ENCODE measurements at regions not wholly inside any gene's neighbourhood (a gene's known extent, or its start where the extent isn't known, plus 50 kb on each side); places are given as distances from the start of the nearest gene placed in this dataset.
A peak's percentile ranks its signal among the peaks of the same experiment; 100 is the strongest.
"Not testable (repeated sequence)": the region's sequence is repeated elsewhere in the genome, so short reads cannot be mapped to it uniquely, and the experiment has no call there.

GRCh38 chr14:101665478-101666078 lies 95.9 kb upstream of the PPP2R5C start:
- DNase-seq (ENCODE audit: low spot score): peak; percentile 12
- Mint-ChIP-seq H3K4me3 (no peak overlapping the region), H3K27me3 (ENCODE audit: low read depth) (peaks cover 42% of the 10 kb centered on the region), H3K4me1 (ENCODE audit: low read depth) (no peaks in the 10 kb centered on the region), H3K9me3 (peaks cover 16% of the 10 kb centered on the region), H3K27ac (no peak overlapping the region), H3K36me3 (ENCODE audit: low read depth) (peaks cover 2% of the 10 kb centered on the region)

GRCh38 chr14:101666264-101666663 lies 95.2 kb upstream of the PPP2R5C start:
- no peaks in the 10 kb centered on the region for H3K4me1 Mint-ChIP-seq (ENCODE audit: low read depth)
- no peak overlapping the region for H3K4me3 Mint-ChIP-seq
- no peak overlapping the region for H3K27ac Mint-ChIP-seq
- peaks cover 39% of the 10 kb centered on the region for H3K27me3 Mint-ChIP-seq (ENCODE audit: low read depth)
- peaks cover 16% of the 10 kb centered on the region for H3K9me3 Mint-ChIP-seq
- H3K36me3 Mint-ChIP-seq (ENCODE audit: low read depth): peaks cover 2% of the 10 kb centered on the region
- no peak for DNase-seq (ENCODE audit: low spot score)

GRCh38 chr14:101669629-101670028 lies 91.9 kb upstream of the PPP2R5C start:
- no peak overlapping the region for H3K4me3 Mint-ChIP-seq
- H3K4me1 Mint-ChIP-seq (ENCODE audit: low read depth): no peaks in the 10 kb centered on the region
- no peak overlapping the region for H3K27ac Mint-ChIP-seq
- peaks cover 23% of the 10 kb centered on the region for H3K9me3 Mint-ChIP-seq
- no peak for DNase-seq (ENCODE audit: low spot score)
- H3K36me3 Mint-ChIP-seq (ENCODE audit: low read depth): peaks cover 2% of the 10 kb centered on the region
- H3K27me3 Mint-ChIP-seq (ENCODE audit: low read depth): peaks cover 44% of the 10 kb centered on the region

- peaks cover 34% of the 10 kb centered on the region for H3K27me3 Mint-ChIP-seq (ENCODE audit: low read depth)
- H3K4me3 Mint-ChIP-seq: no peak overlapping the region
- peaks cover 23% of the 10 kb centered on the region for H3K9me3 Mint-ChIP-seq
- DNase-seq (ENCODE audit: low spot score): no peak
- H3K27ac Mint-ChIP-seq: no peak overlapping the region
- no peaks in the 10 kb centered on the region for H3K4me1 Mint-ChIP-seq (ENCODE audit: low read depth)
- peaks cover 2% of the 10 kb centered on the region for H3K36me3 Mint-ChIP-seq (ENCODE audit: low read depth)
Observed at GRCh38 chr14:101673873-101674272, 87.6 kb upstream of the PPP2R5C start.

GRCh38 chr14:101675835-101676234 lies 85.7 kb upstream of the PPP2R5C start:
- not testable (repeated sequence) for H3K36me3 Mint-ChIP-seq (ENCODE audit: low read depth); H3K4me3 Mint-ChIP-seq; H3K27ac Mint-ChIP-seq; H3K4me1 Mint-ChIP-seq (ENCODE audit: low read depth); DNase-seq (ENCODE audit: low spot score); H3K9me3 Mint-ChIP-seq
- H3K27me3 Mint-ChIP-seq (ENCODE audit: low read depth): peaks cover 23% of the 10 kb centered on the region

- not testable (repeated sequence) for H3K27ac Mint-ChIP-seq; H3K36me3 Mint-ChIP-seq (ENCODE audit: low read depth); H3K4me1 Mint-ChIP-seq (ENCODE audit: low read depth); H3K9me3 Mint-ChIP-seq; DNase-seq (ENCODE audit: low spot score); H3K4me3 Mint-ChIP-seq
- H3K27me3 Mint-ChIP-seq (ENCODE audit: low read depth): peaks cover 19% of the 10 kb centered on the region
Observed at GRCh38 chr14:101677912-101678327, 83.6 kb upstream of the PPP2R5C start.

GRCh38 chr14:101681795-101682194 lies 79.7 kb upstream of the PPP2R5C start:
- Mint-ChIP-seq H3K4me1 (ENCODE audit: low read depth) (no peaks in the 10 kb centered on the region), H3K27me3 (ENCODE audit: low read depth) (peaks cover 22% of the 10 kb centered on the region), H3K4me3 (no peak overlapping the region), H3K36me3 (ENCODE audit: low read depth) (no peaks in the 10 kb centered on the region), H3K27ac (no peak overlapping the region), H3K9me3 (no peaks in the 10 kb centered on the region)
- no peak for DNase-seq (ENCODE audit: low spot score)

- no peak overlapping the region for H3K27ac Mint-ChIP-seq
- no peak for DNase-seq (ENCODE audit: low spot score)
Observed at GRCh38 chr14:101683365-101683764, 78.1 kb upstream of the PPP2R5C start.

GRCh38 chr14:101687756-101688546 lies 73.6 kb upstream of the PPP2R5C start:
- Mint-ChIP-seq H3K9me3 (no peaks in the 10 kb centered on the region), H3K36me3 (ENCODE audit: low read depth) (no peaks in the 10 kb centered on the region), H3K4me3 (no peak overlapping the region), H3K27me3 (ENCODE audit: low read depth) (peaks cover 13% of the 10 kb centered on the region), H3K27ac (no peak overlapping the region), H3K4me1 (ENCODE audit: low read depth) (no peaks in the 10 kb centered on the region)
- no peak for DNase-seq (ENCODE audit: low spot score)

More at GRCh38 chr14:101683365-101683764, 78.1 kb upstream of the PPP2R5C start:
- H3K4me1 Mint-ChIP-seq (ENCODE audit: low read depth): no peaks in the 10 kb centered on the region
- no peaks in the 10 kb centered on the region for H3K9me3 Mint-ChIP-seq
- peaks cover 20% of the 10 kb centered on the region for H3K27me3 Mint-ChIP-seq (ENCODE audit: low read depth)
- H3K36me3 Mint-ChIP-seq (ENCODE audit: low read depth): no peaks in the 10 kb centered on the region
- no peak overlapping the region for H3K4me3 Mint-ChIP-seq

GRCh38 chr14:101689039-101689501 lies 72.4 kb upstream of the PPP2R5C start:
- no peaks in the 10 kb centered on the region for H3K36me3 Mint-ChIP-seq (ENCODE audit: low read depth)
- peaks cover 13% of the 10 kb centered on the region for H3K27me3 Mint-ChIP-seq (ENCODE audit: low read depth)
- H3K4me3 Mint-ChIP-seq: no peak overlapping the region
- H3K27ac Mint-ChIP-seq: no peak overlapping the region
- H3K4me1 Mint-ChIP-seq (ENCODE audit: low read depth): no peaks in the 10 kb centered on the region
- H3K9me3 Mint-ChIP-seq: no peaks in the 10 kb centered on the region
- DNase-seq (ENCODE audit: low spot score): no peak

GRCh38 chr14:101689966-101690365 lies 71.5 kb upstream of the PPP2R5C start:
- H3K4me3 Mint-ChIP-seq; H3K9me3 Mint-ChIP-seq; H3K4me1 Mint-ChIP-seq (ENCODE audit: low read depth); H3K36me3 Mint-ChIP-seq (ENCODE audit: low read depth); DNase-seq (ENCODE audit: low spot score); H3K27ac Mint-ChIP-seq: not testable (repeated sequence)
- peaks cover 11% of the 10 kb centered on the region for H3K27me3 Mint-ChIP-seq (ENCODE audit: low read depth)

GRCh38 chr14:101695659-101696058 lies 65.8 kb upstream of the PPP2R5C start:
- H3K9me3 Mint-ChIP-seq: peaks cover 17% of the 10 kb centered on the region
- H3K4me1 Mint-ChIP-seq (ENCODE audit: low read depth): no peaks in the 10 kb centered on the region
- no peak overlapping the region for H3K27ac Mint-ChIP-seq
- no peak for DNase-seq (ENCODE audit: low spot score)
- H3K4me3 Mint-ChIP-seq: no peak overlapping the region
- H3K36me3 Mint-ChIP-seq (ENCODE audit: low read depth): no peaks in the 10 kb centered on the region
- H3K27me3 Mint-ChIP-seq (ENCODE audit: low read depth): peaks cover 46% of the 10 kb centered on the region

- H3K36me3 Mint-ChIP-seq (ENCODE audit: low read depth): peaks cover 3% of the 10 kb centered on the region
- H3K27ac Mint-ChIP-seq: no peak overlapping the region
- peaks cover 41% of the 10 kb centered on the region for H3K27me3 Mint-ChIP-seq (ENCODE audit: low read depth)
- DNase-seq (ENCODE audit: low spot score): no peak
- H3K4me3 Mint-ChIP-seq: no peak overlapping the region
- H3K9me3 Mint-ChIP-seq: no peaks in the 10 kb centered on the region
- H3K4me1 Mint-ChIP-seq (ENCODE audit: low read depth): peaks cover 24% of the 10 kb centered on the region
Observed at GRCh38 chr14:101704140-101704539, 57.4 kb upstream of the PPP2R5C start.

GRCh38 chr14:101705733-101706508 lies 55.6 kb upstream of the PPP2R5C start:
- DNase-seq (ENCODE audit: low spot score): peak; percentile 32
- H3K9me3 Mint-ChIP-seq: no peaks in the 10 kb centered on the region
- H3K27me3 Mint-ChIP-seq (ENCODE audit: low read depth): peaks cover 29% of the 10 kb centered on the region
- peaks cover 3% of the 10 kb centered on the region for H3K36me3 Mint-ChIP-seq (ENCODE audit: low read depth)
- H3K4me1 Mint-ChIP-seq (ENCODE audit: low read depth): peaks cover 25% of the 10 kb centered on the region
- H3K27ac Mint-ChIP-seq: peak overlapping the region; percentile 31
- H3K4me3 Mint-ChIP-seq: peak overlapping the region; percentile 29

Measured in T-helper 2 cell treated with Interferon-gamma antibody and Interleukin-4, amounts not matched to agents 5 μg/mL and 100 μg/mL, for 36 hours (primary cell).